IMR-90 (cell line): ENCODE measurements at regions not wholly inside any gene's neighbourhood (a gene's known extent, or its start where the extent isn't known, plus 50 kb on each side); places are given as distances from the start of the nearest gene placed in this dataset.

ENCODE experiments used
- ATAC-seq: fragments of 200-7000 bp; cut with Tn5 transposase; 2 replicates; pipeline ENCODE4 v1.9.1; 2020; ENCODE audit warnings: low read depth, mild to moderate bottlenecking, moderate library complexity
- BruUV-seq: library from RNA; stranded (reverse); fragments of 400-500 nt; replicated peaks from 2 replicates; lab custom pipeline; 2021; lab: Mats Ljungman, UMichigan
- CTCF ChIA-PET: fragments of 300-600 bp; formaldehyde crosslinking; extraction: SDS; loops from one replicate; lab custom pipeline; 2021; ENCODE audit warnings: antibody characterized with exemption; lab: Yijun Ruan, JAX
- POLR2A ChIA-PET: fragments of 300-600 bp; sonication (Branson Sonifier 250); formaldehyde crosslinking; loops from one replicate; lab custom pipeline; 2022; ENCODE audit warnings: antibody characterized with exemption; ENCODE audit not compliant: unreplicated experiment; lab: Charles Lee
- DNase-seq: peaks from one replicate; pipeline ENCODE4 v3.0.0; 2013
- H2AFZ ChIP-seq: replicated peaks from 2 replicates; pipeline ENCODE3; 2013; ENCODE audit warnings: low read length, mild to moderate bottlenecking; ENCODE audit not compliant: poor library complexity
- H2AK5ac ChIP-seq: 2 replicates; pipeline ENCODE4 v1.6.1; 2013; ENCODE audit warnings: low read depth, low read length, inconsistent platforms
- H2AK9ac ChIP-seq: replicated peaks from 2 replicates; pipeline ENCODE3; 2013; ENCODE audit warnings: mild to moderate bottlenecking, low read depth, low read length, moderate library complexity; ENCODE audit not compliant: poor library complexity
- H2BK120ac ChIP-seq: 2 replicates; pipeline ENCODE4 v1.6.1; 2013; ENCODE audit warnings: low read depth, low read length, inconsistent platforms
- H2BK15ac ChIP-seq: 3 replicates; pipeline ENCODE4 v1.6.1; 2013; ENCODE audit warnings: low read depth, low read length, inconsistent platforms
- H2BK20ac ChIP-seq: 2 replicates; pipeline ENCODE4 v1.6.1; 2013; ENCODE audit warnings: low read depth, mild to moderate bottlenecking, inconsistent platforms, low read length, moderate library complexity
- H2BK5ac ChIP-seq: 2 replicates; pipeline ENCODE4 v1.6.1; 2013; ENCODE audit warnings: mild to moderate bottlenecking, low read depth, low read length, inconsistent platforms; ENCODE audit not compliant: poor library complexity, severe bottlenecking
- H3K14ac ChIP-seq: replicated peaks from 2 replicates; pipeline ENCODE4 v1.6.1; 2013; ENCODE audit warnings: low read depth, low read length, inconsistent platforms
- H3K18ac ChIP-seq: 2 replicates; pipeline ENCODE4 v1.6.1; 2013; ENCODE audit warnings: low read depth, low read length, control low read depth
- H3K23ac ChIP-seq: 2 replicates; pipeline ENCODE4 v1.6.1; 2013; ENCODE audit warnings: low read depth, low read length, inconsistent platforms
- H3K27ac ChIP-seq: 2 replicates; pipeline ENCODE4 v1.5.1; 2013; ENCODE audit warnings: mild to moderate bottlenecking, control low read depth, low read length; ENCODE audit not compliant: insufficient read depth
- H3K27me3 ChIP-seq: 2 replicates; pipeline ENCODE4 v1.6.1; 2013; ENCODE audit warnings: low read length; ENCODE audit not compliant: control insufficient read depth, insufficient read depth
- H3K36me3 ChIP-seq: 2 replicates; pipeline ENCODE4 v1.6.1; 2013; ENCODE audit warnings: low read length, mixed read lengths; ENCODE audit not compliant: control insufficient read depth, insufficient read depth
- H3K4ac ChIP-seq: 2 replicates; pipeline ENCODE4 v1.6.1; 2013; ENCODE audit warnings: low read depth, low read length, inconsistent platforms
- H3K4me1 ChIP-seq: 2 replicates; pipeline ENCODE4 v1.6.1; 2013; ENCODE audit warnings: low read length, mixed read lengths; ENCODE audit not compliant: control insufficient read depth, insufficient read depth
- H3K4me2 ChIP-seq: 2 replicates; pipeline ENCODE4 v1.6.1; 2013; ENCODE audit warnings: low read depth, mild to moderate bottlenecking, control low read depth, low read length, moderate library complexity
- H3K4me3 ChIP-seq: 2 replicates; pipeline ENCODE4 v1.5.1; 2013; ENCODE audit warnings: low read depth, mild to moderate bottlenecking, control low read depth, low read length, moderate library complexity; ENCODE audit not compliant: insufficient read depth
- H3K56ac ChIP-seq: 2 replicates; pipeline ENCODE4 v1.6.1; 2013; ENCODE audit warnings: low read length, inconsistent platforms; ENCODE audit not compliant: insufficient read depth; ENCODE audit errors: extremely low read depth
- H3K79me1 ChIP-seq, 2 experiments: 2 replicates each; pipeline ENCODE4 v1.6.1; 2013; ENCODE audit warnings: low read length in 2 of 2, inconsistent platforms in 1 of 2, low read depth in 1 of 2
- H3K9ac ChIP-seq: 2 replicates; pipeline ENCODE4 v1.6.1; 2013; ENCODE audit warnings: low read depth, low read length, control low read depth
- H3K9me1 ChIP-seq: 2 replicates; pipeline ENCODE4 v1.6.1; 2013; ENCODE audit warnings: low read length, inconsistent platforms; ENCODE audit not compliant: insufficient read depth
- H3K9me3 ChIP-seq: 2 replicates; pipeline ENCODE4 v1.6.1; 2013; ENCODE audit warnings: low read length; ENCODE audit not compliant: control insufficient read depth, insufficient read depth
- H4K20me1 ChIP-seq: 2 replicates; pipeline ENCODE4 v1.6.1; 2013; ENCODE audit warnings: low read length, inconsistent platforms; ENCODE audit not compliant: insufficient read depth
- H4K5ac ChIP-seq: 2 replicates; pipeline ENCODE4 v1.6.1; 2013; ENCODE audit warnings: mild to moderate bottlenecking, low read depth, low read length, control low read depth
- H4K8ac ChIP-seq, 2 experiments: 2 replicates each; pipeline ENCODE4 v1.6.1; 2013; ENCODE audit warnings: low read depth in 2 of 2, low read length in 2 of 2, control low read depth in 1 of 2, inconsistent platforms in 1 of 2
- H4K91ac ChIP-seq: 2 replicates; pipeline ENCODE4 v1.6.1; 2013; ENCODE audit warnings: low read depth, low read length, inconsistent platforms; ENCODE audit not compliant: insufficient read depth
- POLR2A ChIP-seq: IDR thresholded peaks from 2 replicates; pipeline ENCODE4 v1.6.1; 2012; ENCODE audit warnings: mild to moderate bottlenecking, low read depth, low read length
- WGBS, 2 experiments: methylation state at CpG; one replicate each; pipeline versions ENCODE4 v1.1.5 to v1.1.7; 2013; ENCODE audit warnings: missing lambda C conversion rate in 2 of 2; ENCODE audit not compliant: insufficient read length in 1 of 2; ENCODE audit errors: extremely low coverage in 2 of 2; 5-methylcytosine and 5-hydroxymethylcytosine counted together
- dilution Hi-C: fragments of 300-500 bp; cut with HindIII; formaldehyde crosslinking; loops from one replicate; pipeline ENCODE4 v1.14.3; 2018; ENCODE audit warnings: low sequenced_read_pairs; ENCODE audit not compliant: unreplicated experiment
- in situ Hi-C: fragments of 300-500 bp; cut with MboI; formaldehyde crosslinking; loops from 3 replicates; pipeline ENCODE4 v1.14.3; 2019; ENCODE audit warnings: low sequenced_read_pairs, inconsistent platforms, mixed read lengths
- intact Hi-C: fragments of 100-400 bp; cut with micrococcal nuclease; formaldehyde crosslinking; loops from 2 replicates; pipeline ENCODE4 v1.10.0; 2022
- TF ChIP-seq, protein P1 (sequence below): fragments of 150-350 bp; IDR thresholded peaks from 2 replicates; pipeline ENCODE4 v1.6.1; 2017; ENCODE audit warnings: mild to moderate bottlenecking, antibody characterized with exemption, low read length, low read depth

DNA sequence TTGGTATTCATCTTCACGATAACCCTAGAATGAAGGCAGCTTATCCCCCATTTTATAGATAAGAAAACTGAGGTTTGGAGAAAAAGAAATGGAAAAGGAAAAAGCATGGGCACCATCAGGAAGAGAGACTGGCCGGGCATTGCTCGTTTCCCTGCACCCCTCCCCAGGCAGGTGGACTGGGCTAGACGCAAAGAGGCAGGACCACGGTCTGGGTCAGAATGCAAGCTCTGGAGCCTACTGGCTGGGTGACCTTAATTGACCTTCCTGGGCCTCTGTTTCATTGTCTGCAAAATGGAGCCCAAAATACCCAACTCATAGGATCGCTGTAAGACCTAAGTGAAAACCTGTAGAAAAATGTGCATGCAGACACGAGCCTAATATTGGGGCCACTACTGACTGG, 135.3 kb upstream of the GLI2 start:
- Histone ChIP-seq H3K18ac (no peak overlapping the region), H3K4me2 (no peak overlapping the region), H3K9me1 (no peaks in the 10 kb centered on the region), H2AFZ (no peak overlapping the region), H4K5ac (no peak overlapping the region), H4K8ac (no peak overlapping the region), H3K79me1 (no peaks in the 10 kb centered on the region), H3K56ac (no peak overlapping the region), H2BK5ac (no peak overlapping the region), H2AK5ac (no peak overlapping the region), H3K23ac (no peak overlapping the region), H2BK20ac (no peak overlapping the region), H3K36me3 (no peaks in the 10 kb centered on the region), H2BK15ac (no peak overlapping the region), H3K14ac (no peak overlapping the region), H3K4me3 (no peak overlapping the region), H3K27ac (no peak overlapping the region), H3K9me3 (peaks cover 6% of the 10 kb centered on the region; the same call in 1 of the 2 replicates), H4K91ac (no peak overlapping the region), H3K27me3 (no peaks in the 10 kb centered on the region; the same call in 1 of the 2 replicates), H3K4ac (no peak overlapping the region), H3K9ac (no peak overlapping the region), H4K20me1 (no peaks in the 10 kb centered on the region), H2AK9ac (no peak overlapping the region), H2BK120ac (no peak overlapping the region), H3K4me1 (peaks cover 15% of the 10 kb centered on the region; the same call in 1 of the 2 replicates)
- TF ChIP-seq, protein P1, sequence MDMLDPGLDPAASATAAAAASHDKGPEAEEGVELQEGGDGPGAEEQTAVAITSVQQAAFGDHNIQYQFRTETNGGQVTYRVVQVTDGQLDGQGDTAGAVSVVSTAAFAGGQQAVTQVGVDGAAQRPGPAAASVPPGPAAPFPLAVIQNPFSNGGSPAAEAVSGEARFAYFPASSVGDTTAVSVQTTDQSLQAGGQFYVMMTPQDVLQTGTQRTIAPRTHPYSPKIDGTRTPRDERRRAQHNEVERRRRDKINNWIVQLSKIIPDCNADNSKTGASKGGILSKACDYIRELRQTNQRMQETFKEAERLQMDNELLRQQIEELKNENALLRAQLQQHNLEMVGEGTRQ: no peak
- no peak for TF ChIP-seq POLR2A
- intact Hi-C loops (no loop called here), dilution Hi-C loops (no loop called here), in situ Hi-C loops (no loop called here)
- POLR2A ChIA-PET: no interaction called here
- BruUV-seq: no TSS peak
- WGBS, 2 experiments: 91% methylated on average over 4 of the region's 7 CpGs; no CpG with 5 or more reads in 1 of the 2 experiments
- ATAC-seq (no peak), DNase-seq (no peak)
- CTCF ChIA-PET: no interaction called here
